GM21576 (cell line): ENCODE measurements at regions not wholly inside any gene's neighbourhood (a gene's known extent, or its start where the extent isn't known, plus 50 kb on each side); places are given as distances from the start of the nearest gene placed in this dataset.

Source experiments
- ATAC-seq: cut with Tn5 transposase; IDR thresholded peaks from one replicate; pipeline ENCODE4 v1.9.1; 2021; ENCODE audit warnings: mild to moderate bottlenecking, moderate library complexity; ENCODE audit not compliant: unreplicated experiment

- no peak for ATAC-seq
Observed at GRCh38 chr12:43126652-43127375, 425.2 kb downstream of the ADAMTS20 start.

- ATAC-seq, result no peak
Observed at GRCh38 chr12:43123461-43123860, 428.5 kb downstream of the ADAMTS20 start.

GRCh38 chr12:43120150-43120549 is 431.9 kb downstream of the ADAMTS20 start:
- no peak for ATAC-seq

GRCh38 chr12:43118881-43119280 is 433.1 kb downstream of the ADAMTS20 start:
- ATAC-seq, result no peak

- no peak for ATAC-seq
Observed at GRCh38 chr12:43118234-43118633, 433.8 kb downstream of the ADAMTS20 start.

- ATAC-seq, result no peak
Observed at GRCh38 chr12:43117226-43117930, 434.6 kb downstream of the ADAMTS20 start.

- ATAC-seq, result no peak
Observed at GRCh38 chr12:43115441-43116160, 436.4 kb downstream of the ADAMTS20 start.

GRCh38 chr12:43114316-43114715 is 437.7 kb downstream of the ADAMTS20 start:
- no peak for ATAC-seq

- ATAC-seq, result no peak
Observed at GRCh38 chr12:43113616-43114015, 438.4 kb downstream of the ADAMTS20 start.

- ATAC-seq, result no peak
Observed at GRCh38 chr12:43113135-43113534, 438.9 kb downstream of the ADAMTS20 start.

- no peak for ATAC-seq
Observed at GRCh38 chr12:43112101-43112920, 439.7 kb downstream of the ADAMTS20 start.

- no peak for ATAC-seq
Observed at GRCh38 chr12:43111608-43112007, 440.4 kb downstream of the ADAMTS20 start.

GRCh38 chr12:43109631-43110345 is 442.2 kb downstream of the ADAMTS20 start:
- no peak for ATAC-seq

- no peak for ATAC-seq
Observed at GRCh38 chr12:43108656-43109055, 443.3 kb downstream of the ADAMTS20 start.

- ATAC-seq, result no peak
Observed at GRCh38 chr12:43107026-43107775, 444.8 kb downstream of the ADAMTS20 start.

GRCh38 chr12:43106355-43106754 is 445.6 kb downstream of the ADAMTS20 start:
- ATAC-seq, result no peak

GRCh38 chr12:43105426-43105981 is 446.5 kb downstream of the ADAMTS20 start:
- ATAC-seq, result no peak

- ATAC-seq, result no peak
Observed at GRCh38 chr12:43104494-43104893, 447.5 kb downstream of the ADAMTS20 start.

GRCh38 chr12:43103866-43104265 is 448.1 kb downstream of the ADAMTS20 start:
- ATAC-seq, result no peak
